Astrocyte of the spinal cord (primary cell): ENCODE measurements at regions not wholly inside any gene's neighbourhood (a gene's known extent, or its start where the extent isn't known, plus 50 kb on each side); places are given as distances from the start of the nearest gene placed in this dataset.
"Not testable (repeated sequence)": the region's sequence is repeated elsewhere in the genome, so short reads cannot be mapped to it uniquely, and the experiment has no call there.

Experiments
- DNase-seq: peaks from one replicate; pipeline ENCODE4 v3.0.0; 2011; ENCODE audit warnings: low read depth, low spot score
- H3K4me3 ChIP-seq: 2 replicates; pipeline ENCODE4 v1.5.1; 2011; ENCODE audit warnings: low read depth, mild to moderate bottlenecking, low read length, moderate library complexity
- in situ Hi-C: cut with HindIII; loops from 2 replicates; pipeline ENCODE4 v1.10.0; 2017; ENCODE audit warnings: low sequenced_read_pairs
- TF ChIP-seq, protein P1 (sequence below): IDR thresholded peaks from 2 replicates; pipeline ENCODE4 v1.5.1; 2012; ENCODE audit warnings: low read depth, mild to moderate bottlenecking, low read length, inconsistent platforms

DNA sequence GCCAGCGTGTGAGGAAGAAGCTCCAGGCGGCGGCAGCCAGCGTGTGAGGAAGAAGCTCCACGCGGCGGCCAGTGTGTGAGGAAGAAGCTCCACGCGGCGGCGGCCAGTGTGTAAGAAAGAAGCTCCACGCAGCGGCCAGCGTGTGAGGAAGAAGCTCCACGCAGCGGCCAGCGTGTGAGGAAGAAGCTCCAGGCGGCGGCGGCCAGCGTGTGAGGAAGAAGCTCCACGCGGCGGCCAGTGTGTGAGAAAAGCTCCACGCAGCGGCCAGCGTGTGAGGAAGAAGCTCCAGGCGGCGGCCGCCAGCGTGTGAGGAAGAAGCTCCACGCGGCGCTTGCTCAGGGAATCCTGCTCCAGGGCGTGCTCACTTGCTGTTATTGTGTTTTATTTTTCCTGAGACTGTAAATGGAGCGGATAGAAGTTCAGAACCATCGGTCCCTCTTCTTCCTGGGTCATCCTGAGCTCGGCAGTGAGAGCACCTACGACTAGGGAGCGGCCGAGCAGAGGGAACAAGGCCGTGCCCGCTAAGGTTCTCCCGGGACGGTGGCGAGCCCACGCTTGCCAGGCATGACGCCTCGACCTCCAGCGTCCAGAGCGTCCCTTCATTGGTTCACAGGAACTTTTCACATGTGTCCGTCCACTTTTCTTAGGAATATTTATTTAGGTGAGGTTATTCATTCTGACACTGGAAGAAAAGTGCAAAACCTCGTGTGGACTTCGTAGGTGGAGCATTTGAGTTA lies 94.2 kb downstream of the TMEM18 start:
- H3K4me3 ChIP-seq, result no peak overlapping the region
- TF ChIP-seq, protein P1, sequence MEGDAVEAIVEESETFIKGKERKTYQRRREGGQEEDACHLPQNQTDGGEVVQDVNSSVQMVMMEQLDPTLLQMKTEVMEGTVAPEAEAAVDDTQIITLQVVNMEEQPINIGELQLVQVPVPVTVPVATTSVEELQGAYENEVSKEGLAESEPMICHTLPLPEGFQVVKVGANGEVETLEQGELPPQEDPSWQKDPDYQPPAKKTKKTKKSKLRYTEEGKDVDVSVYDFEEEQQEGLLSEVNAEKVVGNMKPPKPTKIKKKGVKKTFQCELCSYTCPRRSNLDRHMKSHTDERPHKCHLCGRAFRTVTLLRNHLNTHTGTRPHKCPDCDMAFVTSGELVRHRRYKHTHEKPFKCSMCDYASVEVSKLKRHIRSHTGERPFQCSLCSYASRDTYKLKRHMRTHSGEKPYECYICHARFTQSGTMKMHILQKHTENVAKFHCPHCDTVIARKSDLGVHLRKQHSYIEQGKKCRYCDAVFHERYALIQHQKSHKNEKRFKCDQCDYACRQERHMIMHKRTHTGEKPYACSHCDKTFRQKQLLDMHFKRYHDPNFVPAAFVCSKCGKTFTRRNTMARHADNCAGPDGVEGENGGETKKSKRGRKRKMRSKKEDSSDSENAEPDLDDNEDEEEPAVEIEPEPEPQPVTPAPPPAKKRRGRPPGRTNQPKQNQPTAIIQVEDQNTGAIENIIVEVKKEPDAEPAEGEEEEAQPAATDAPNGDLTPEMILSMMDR, result no peak
- no peak for DNase-seq
- in situ Hi-C loops, result no loop called here

DNA sequence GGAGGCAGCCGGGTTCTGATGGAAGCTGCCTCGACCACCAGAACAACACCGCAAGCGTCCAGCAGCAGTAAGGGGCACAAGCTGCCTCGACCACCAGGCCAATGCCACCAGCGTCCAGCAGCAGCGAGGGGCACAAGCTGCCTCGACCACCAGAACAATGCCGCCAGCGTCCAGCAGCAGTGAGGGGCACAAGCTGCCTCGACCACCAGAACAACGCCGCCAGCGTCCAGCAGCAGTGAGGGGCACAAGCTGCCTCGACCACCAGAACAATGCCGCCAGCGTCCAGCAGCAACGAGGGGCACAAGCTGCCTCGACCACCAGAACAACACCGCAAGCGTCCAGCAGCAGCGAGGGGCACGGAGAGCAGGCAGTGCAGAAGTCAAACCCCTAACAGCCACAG lies 94.9 kb downstream of the TMEM18 start:
- in situ Hi-C loops, H3K4me3 ChIP-seq, DNase-seq: not testable (repeated sequence)

GRCh38 chr2:579961-580360 lies 97.2 kb downstream of the TMEM18 start:
- in situ Hi-C loops, result no loop called here
- H3K4me3 ChIP-seq, result no peak overlapping the region
- TF ChIP-seq, protein P1, result no peak
- DNase-seq, result no peak

DNA sequence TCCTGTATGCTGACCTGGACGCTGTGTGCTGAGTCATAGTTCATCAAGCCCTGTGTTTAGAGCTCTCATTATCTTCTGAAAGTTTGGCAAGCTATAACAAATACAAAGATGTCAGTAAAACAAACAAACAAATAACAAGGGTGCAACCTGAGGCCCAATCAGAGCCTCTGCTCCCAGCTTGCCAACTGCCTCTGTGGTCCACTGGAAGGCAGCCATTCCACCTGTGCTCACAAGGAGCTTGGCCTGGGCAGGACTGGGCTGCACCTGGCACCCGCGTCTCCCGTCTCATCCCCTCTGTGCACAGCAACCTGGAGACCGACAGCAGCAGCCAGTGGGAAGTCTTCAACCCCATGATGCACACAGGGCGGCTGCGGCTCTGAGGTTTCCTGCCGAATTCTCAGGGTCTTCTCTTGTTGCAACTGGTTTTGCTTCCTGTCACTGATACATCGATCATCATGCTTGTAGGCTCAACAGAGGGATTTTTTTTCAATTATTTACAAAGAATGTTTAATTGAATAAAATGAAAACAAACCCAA lies 97.8 kb downstream of the TMEM18 start:
- TF ChIP-seq, protein P1, result no peak
- H3K4me3 ChIP-seq, result no peak overlapping the region
- in situ Hi-C loops, result no loop called here
- DNase-seq, result no peak

DNA sequence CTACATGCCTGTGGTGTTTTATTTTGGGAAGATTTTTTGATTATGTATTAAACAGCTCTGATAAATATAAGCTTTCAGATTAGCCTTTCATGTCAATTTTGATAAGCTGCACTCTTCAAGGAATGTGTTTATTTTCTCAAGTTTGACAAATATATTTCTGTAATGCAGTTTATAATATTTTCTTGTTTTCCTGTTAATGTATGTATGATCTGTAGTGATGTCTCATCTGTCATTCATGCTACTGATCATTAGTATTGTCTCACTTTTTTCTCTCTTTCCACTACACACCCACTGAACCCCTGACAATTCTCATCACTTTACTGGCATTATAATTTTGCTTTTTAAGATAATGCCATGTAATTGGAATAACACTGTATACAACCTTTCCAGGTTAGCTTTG lies 100.9 kb downstream of the TMEM18 start:
- DNase-seq, result no peak
- in situ Hi-C loops, result no loop called here

GRCh38 chr2:575727-576236 lies 101.4 kb downstream of the TMEM18 start:
- no peak overlapping the region for H3K4me3 ChIP-seq
- in situ Hi-C loops, result no loop called here
- DNase-seq, result no peak
- TF ChIP-seq, protein P1, result no peak

More for the DNA sequence above, 100.9 kb downstream of the TMEM18 start:
- H3K4me3 ChIP-seq, result no peak overlapping the region
- TF ChIP-seq, protein P1, result no peak

DNA sequence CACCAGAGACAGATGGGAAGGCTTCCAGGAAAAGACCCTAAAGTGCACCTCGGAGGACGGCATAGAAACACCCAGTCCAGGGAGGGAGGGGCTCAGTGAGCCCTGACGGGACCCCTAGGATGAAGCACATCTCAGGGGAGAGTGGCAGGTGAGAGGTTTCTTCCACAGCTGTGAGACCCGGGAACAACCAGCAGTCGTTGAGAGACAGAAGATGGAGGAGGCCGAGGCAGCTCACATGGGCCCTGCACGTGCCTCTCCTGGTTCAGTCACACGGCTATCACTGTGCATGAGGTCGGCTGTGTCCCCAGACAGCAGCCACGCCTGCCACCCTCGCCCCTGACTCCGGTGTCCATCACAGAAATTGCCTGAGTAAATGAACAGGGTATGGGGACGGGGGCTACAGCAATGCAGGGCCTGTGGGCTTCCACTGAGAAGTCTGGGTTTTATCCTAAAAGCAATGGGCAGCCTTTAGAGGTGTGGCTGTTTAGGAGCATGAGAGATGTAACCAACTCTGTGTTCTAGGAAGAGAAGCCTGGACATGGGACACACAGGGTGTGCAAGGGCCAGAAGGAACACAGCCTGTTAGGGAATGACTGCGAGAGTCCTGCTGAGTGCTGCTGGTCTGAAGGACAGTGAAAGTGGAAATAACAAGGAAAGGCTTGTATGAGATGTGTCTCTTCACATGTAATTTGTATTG lies 102.0 kb downstream of the TMEM18 start:
- no peak overlapping the region for H3K4me3 ChIP-seq
- TF ChIP-seq, protein P1, result no peak
- no peak for DNase-seq
- in situ Hi-C loops, result no loop called here
